HEK293 (cell line): ENCODE measurements at regions not wholly inside any gene's neighbourhood (a gene's known extent, or its start where the extent isn't known, plus 50 kb on each side); places are given as distances from the start of the nearest gene placed in this dataset.

ENCODE experiments used
- CTCF ChIP-seq: fragments of 450-650 bp; formaldehyde crosslinking; IDR thresholded peaks from 2 replicates; pipeline ENCODE4 v1.5.1; 2016; ENCODE audit warnings: missing biosample characterization, missing genetic modification characterization
- REST ChIP-seq: fragments of 450-650 bp; formaldehyde crosslinking; IDR thresholded peaks from 2 replicates; pipeline ENCODE4 v1.5.1; 2016; ENCODE audit warnings: missing biosample characterization, missing genetic modification characterization
- SP3 ChIP-seq: fragments of 450-650 bp; formaldehyde crosslinking; IDR thresholded peaks from 2 replicates; pipeline ENCODE4 v1.5.1; 2016; ENCODE audit warnings: missing biosample characterization, missing genetic modification characterization
- ZBTB20 ChIP-seq: fragments of 450-650 bp; formaldehyde crosslinking; IDR thresholded peaks from 2 replicates; pipeline ENCODE4 v1.5.1; 2016; ENCODE audit warnings: missing biosample characterization, missing genetic modification characterization
- ZBTB26 ChIP-seq: fragments of 450-650 bp; formaldehyde crosslinking; optimal IDR thresholded peaks from 2 replicates; pipeline ENCODE3; 2016; ENCODE audit warnings: missing biosample characterization, mild to moderate bottlenecking, missing genetic modification characterization
- ZEB2 ChIP-seq: fragments of 450-650 bp; formaldehyde crosslinking; IDR thresholded peaks from 2 replicates; pipeline ENCODE4 v1.5.1; 2016; ENCODE audit warnings: missing biosample characterization, missing genetic modification characterization
- ZNF140 ChIP-seq: fragments of 450-650 bp; formaldehyde crosslinking; IDR thresholded peaks from 2 replicates; pipeline ENCODE4 v1.5.1; 2016; ENCODE audit warnings: missing biosample characterization, missing genetic modification characterization
- ZNF23 ChIP-seq: fragments of 450-650 bp; formaldehyde crosslinking; IDR thresholded peaks from 2 replicates; pipeline ENCODE4 v1.5.1; 2016; ENCODE audit warnings: missing biosample characterization, missing genetic modification characterization, borderline replicate concordance
- ZNF580 ChIP-seq: fragments of 450-650 bp; formaldehyde crosslinking; IDR thresholded peaks from 2 replicates; pipeline ENCODE4 v1.5.1; 2016; ENCODE audit warnings: missing biosample characterization, missing genetic modification characterization
- ZNF623 ChIP-seq: fragments of 450-650 bp; formaldehyde crosslinking; IDR thresholded peaks from 2 replicates; pipeline ENCODE4 v1.5.1; 2016; ENCODE audit warnings: missing biosample characterization, missing genetic modification characterization
- ZNF664 ChIP-seq: fragments of 450-650 bp; formaldehyde crosslinking; IDR thresholded peaks from 2 replicates; pipeline ENCODE4 v1.5.1; 2016; ENCODE audit warnings: missing biosample characterization, missing genetic modification characterization
- ZNF776 ChIP-seq: fragments of 450-650 bp; formaldehyde crosslinking; IDR thresholded peaks from 2 replicates; pipeline ENCODE4 v1.5.0; 2017; ENCODE audit warnings: missing biosample characterization, missing genetic modification characterization, borderline replicate concordance
- ZSCAN30 ChIP-seq: fragments of 450-650 bp; IDR thresholded peaks from 2 replicates; pipeline ENCODE4 v1.5.1; 2018; ENCODE audit warnings: missing biosample characterization, mild to moderate bottlenecking, missing genetic modification characterization, moderate library complexity

- TF ChIP-seq CTCF (tag by site-specific recombination) (no peak), SP3 (tag by site-specific recombination) (no peak), ZNF664 (tag by site-specific recombination) (no peak), ZNF23 (tag by site-specific recombination) (no peak), ZNF580 (tag by site-specific recombination) (no peak), ZNF140 (tag by site-specific recombination) (no peak), ZNF623 (tag by site-specific recombination) (no peak), ZBTB20 (no peak), ZEB2 (tag by site-specific recombination) (no peak), ZSCAN30 (tag by site-specific recombination) (no peak), ZNF776 (tag by site-specific recombination) (no peak), REST (tag by site-specific recombination) (no peak), ZBTB26 (no peak)
Measured at GRCh38 chr7:86963599-86964230, 95.7 kb downstream of the ELAPOR2 start.
